Activated T-cell treated with anti-CD3 and anti-CD28 coated beads for 24 hours (primary cell): ENCODE measurements at regions not wholly inside any gene's neighbourhood (a gene's known extent, or its start where the extent isn't known, plus 50 kb on each side); places are given as distances from the start of the nearest gene placed in this dataset.

ENCODE experiments used
- DNase-seq: peaks from one replicate; pipeline ENCODE4 v3.0.0-alpha.2; 2020; ENCODE audit warnings: low read depth

DNA sequence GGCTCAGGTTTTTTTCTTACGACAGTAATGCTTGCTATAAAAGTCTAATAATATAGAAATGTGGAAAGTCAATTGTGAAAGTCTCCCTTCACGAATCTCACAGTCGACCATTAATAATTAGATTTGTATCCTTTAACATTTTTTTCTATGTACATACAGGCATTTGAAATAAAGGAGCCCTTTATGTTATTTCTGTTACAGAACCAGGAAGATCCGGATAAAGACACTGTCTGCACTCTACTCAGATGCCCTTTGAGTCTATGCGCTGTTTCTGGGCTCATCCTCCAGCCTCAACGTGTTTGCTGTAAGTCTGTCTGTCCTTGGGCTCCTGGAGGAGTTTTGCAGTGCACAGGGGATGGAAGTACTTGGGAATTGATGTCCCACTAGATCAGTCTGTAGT is 212.2 kb upstream of the ATP2B1 start:
- no peak for DNase-seq

DNA sequence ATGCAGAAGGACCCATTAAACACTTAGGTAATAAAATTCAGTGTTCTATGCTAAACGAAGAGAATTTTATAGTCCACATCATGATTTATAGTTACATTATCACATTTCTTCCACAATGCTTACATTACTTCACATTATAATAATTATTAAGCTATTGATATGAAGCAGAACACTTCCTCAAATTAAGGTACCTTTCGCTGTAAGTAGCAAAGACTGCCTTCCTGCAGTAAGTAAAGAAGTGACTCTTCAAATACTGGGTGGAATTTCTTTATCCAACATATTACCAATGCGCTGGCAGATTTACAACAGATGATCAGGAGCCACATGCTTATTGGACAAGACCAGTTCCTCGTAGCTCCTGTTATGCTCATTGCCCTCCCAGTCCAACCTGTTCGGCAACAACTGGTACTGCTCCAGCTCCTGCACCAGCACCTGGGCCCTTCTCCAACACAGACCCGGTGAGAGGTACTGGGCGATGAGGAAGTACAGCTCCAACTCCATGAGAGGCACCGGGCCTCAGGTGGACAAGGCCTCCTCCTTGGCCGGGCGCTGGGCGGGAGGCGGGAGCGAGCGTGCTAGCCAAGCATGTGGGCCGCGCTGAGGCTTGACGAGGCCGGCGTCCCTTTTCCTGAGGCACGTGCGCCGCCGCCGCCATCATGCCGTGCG is 210.7 kb upstream of the ATP2B1 start:
- no peak for DNase-seq

DNA sequence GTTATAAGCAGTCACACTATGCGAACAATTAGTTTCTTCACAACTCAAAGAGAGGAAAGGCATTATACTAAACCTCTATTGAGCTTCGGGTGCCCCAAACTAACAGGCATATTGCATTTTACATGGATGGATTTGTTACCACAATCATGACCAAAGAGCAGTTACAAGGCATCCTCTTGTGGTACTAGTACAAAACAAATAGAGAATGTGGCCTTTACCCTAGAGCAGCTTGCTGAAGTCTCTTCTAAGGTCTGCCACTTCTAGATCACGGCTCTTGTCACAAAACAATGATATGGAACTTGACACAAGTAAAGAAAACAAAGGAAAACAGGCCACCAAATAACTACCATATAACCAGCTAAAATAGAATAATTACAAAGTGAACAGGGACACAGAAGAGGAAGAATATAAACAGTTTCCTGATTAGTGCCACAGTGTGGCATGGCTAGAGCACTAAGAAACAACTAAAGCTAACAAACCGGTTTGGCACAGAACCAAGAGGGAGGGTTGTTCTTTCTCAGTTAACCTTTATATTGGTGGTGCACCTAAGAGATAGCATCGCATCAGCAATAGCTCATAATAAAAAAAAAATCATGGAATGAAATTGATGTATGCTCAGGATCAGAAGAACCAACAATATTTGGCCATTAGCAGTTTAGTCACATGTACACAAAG is 209.7 kb upstream of the ATP2B1 start:
- no peak for DNase-seq

DNA sequence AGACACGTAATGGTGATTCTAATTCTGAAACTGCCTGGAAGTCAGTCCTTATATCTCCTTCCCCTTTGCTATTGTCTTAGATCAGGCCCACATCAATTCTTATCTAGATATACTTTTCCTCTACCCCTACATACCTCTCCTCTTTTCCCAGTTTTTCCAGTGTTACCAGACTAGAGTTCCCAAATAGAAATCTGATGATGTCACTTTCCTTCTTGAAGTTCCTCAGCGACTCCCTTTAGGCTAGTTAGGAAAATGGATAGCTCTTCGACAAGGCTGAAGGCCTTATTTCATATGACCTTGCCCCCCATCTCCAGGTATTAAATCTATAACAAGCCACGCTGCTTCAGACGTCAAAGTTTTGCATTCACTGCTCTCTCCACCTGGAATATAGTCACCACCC is 201.1 kb upstream of the ATP2B1 start:
- no peak for DNase-seq

DNA sequence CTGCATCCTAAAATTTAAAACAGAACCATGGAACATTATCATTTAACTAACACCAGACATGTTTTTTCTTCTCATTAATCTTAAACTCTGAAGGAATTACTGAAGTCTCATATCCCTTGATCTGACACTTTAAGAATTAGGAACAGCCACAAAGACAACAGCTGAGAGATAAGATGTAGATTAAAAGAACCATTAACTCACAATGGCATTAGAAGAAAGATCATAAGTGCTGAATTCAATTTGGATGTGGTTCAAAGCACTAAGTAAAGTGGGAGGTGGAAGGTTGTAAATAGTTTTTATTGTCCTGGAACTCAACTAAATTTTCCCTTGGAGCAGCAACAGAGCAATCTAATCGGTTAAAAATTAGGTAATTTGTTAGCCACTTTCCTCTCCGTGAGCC is 199.0 kb upstream of the ATP2B1 start:
- DNase-seq: no peak

DNA sequence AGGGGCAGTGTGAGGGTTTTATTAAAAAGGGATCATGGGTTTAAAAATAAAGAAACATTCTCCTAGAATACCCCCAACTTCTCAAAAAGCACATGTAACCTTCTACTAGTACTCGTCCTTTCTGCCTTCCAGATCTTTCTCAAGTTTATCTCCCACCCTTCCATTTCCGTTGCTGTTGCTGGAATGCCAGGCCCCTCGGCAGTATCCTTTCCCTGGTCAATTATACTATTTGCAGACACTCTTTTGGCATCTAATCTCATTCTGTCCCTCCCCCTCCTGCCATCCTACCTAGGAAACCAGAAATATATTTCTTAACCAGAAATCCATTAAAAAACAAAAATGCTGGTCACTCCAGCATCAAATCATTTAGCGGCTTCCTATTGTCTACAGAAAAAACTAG is 198.2 kb upstream of the ATP2B1 start:
- no peak for DNase-seq

DNA sequence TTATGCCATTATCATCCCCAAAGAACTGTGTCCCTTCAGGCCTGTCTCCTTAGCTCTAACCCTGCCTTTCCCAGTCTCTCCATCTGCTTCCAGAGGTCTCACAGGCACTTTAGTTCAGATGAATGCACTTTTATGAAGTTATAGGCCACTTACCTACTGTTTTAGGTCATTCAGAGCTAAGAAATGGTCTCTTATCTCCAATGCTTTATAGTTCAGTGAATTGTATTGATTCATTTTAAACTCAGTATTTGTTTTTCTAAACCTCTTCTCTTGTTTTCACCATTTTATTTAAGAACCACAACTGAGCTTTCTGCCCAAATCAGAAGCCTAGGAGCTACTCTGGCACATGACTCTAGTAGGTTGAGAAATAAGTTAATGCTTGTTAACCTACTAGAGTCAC is 197.5 kb upstream of the ATP2B1 start:
- no peak for DNase-seq

DNA sequence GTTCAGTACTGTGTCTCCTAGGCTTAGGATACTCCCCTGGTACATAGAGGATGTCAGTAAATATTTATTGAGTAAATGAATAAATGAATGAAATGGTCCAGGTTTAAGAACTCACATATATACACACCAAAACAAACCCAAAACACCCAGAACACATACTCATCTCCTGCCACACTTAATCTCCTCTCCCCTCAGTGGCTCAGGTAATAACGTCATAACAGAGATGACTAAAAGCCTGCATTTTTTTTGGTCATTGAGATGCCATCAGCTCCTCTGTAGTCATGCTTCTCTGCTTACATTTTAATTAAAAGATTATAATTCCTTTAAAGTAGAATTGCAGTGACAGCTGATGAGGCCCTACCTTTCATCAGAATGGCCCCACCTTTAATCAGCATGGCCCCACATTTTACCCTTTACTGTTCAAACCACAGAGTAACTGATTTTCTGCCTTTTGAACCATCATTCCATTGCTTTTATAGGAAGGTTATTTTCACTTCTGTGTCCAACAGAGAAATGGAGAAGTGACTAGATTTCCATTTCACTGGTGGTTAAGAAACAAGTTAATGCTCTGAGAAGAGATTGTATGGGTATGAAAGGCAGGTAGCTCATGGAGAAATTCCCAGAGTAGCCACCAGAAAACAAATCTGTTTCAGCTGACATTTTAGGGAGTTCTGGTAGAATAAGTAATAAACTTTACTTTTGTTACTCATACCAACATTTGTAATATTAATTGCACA is 193.4 kb upstream of the ATP2B1 start:
- no peak for DNase-seq

DNA sequence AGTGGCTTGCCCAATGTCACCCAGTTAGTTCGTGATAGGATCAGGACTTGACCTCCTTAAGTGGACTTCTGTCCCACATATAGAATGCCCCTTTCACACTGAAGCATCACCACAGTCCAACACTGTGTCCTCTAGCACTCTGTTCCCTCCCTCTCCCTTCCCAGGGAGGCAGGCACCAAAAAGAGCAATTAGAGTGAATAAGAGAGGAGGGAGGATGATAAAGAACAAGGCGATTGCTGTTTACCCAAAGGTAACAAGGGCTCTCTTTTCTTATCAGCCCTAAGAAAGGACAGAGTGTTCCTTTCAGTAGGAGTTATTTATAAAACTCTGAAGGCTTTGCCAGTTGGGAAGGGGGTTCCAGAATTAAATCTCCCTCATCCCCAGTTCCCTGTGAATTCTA is 192.7 kb upstream of the ATP2B1 start:
- DNase-seq: no peak

DNA sequence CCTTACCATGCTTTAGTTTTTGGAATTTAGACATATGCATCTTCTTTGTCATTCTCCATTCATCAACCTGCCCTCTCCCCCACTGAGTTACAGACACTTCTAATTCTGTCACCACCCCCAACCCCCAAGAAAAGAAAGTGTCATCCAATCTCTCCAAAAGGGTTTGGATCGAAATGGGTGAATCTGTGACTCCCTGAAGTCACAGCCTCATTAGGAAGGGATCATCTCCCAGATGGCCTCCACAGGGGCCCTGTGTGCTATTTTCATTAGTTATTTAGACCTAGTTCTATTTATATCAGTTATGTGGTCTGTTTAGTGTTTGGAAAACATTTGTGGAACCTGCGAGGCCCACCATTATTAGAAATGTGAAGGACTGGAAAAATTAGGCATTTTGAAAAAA is 191.0 kb upstream of the ATP2B1 start:
- DNase-seq: no peak

DNA sequence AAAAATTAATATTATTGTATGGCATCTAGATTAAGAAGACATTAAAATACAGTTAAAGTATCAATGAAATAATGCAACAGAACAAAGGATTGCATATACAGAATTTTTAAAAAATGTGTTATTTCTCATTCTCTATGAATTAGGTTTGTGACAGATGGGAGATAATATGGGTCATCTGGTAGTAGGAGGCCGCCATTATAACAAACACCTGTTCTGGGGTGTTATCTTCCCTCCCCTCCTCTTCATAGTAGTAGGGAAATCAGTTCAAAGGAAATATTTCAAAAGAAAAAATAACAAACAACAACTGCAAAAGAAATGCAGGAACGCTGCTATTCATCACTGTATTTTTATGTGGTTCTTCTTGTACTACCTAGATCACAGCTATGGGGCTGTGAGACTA is 187.0 kb upstream of the ATP2B1 start:
- no peak for DNase-seq

DNA sequence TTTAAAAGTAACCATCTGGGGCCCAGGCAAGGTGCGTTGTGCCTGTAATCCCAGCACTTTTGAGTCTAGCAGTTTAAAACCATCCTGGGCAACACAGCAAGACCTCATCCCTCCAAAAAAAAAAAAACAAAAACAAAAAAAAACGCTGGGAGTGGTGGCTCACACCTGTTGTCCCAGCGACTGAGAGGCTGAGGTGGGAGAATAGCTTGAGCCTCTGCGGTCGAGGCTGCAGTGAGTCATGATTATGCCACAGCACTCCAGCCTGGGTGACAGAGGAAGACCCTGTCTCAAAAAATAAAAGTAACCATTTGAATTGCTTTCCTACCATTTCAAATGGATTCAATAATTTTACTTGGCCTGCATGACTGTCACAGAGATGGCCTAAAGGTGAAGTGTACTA is 186.5 kb upstream of the ATP2B1 start:
- no peak for DNase-seq

DNA sequence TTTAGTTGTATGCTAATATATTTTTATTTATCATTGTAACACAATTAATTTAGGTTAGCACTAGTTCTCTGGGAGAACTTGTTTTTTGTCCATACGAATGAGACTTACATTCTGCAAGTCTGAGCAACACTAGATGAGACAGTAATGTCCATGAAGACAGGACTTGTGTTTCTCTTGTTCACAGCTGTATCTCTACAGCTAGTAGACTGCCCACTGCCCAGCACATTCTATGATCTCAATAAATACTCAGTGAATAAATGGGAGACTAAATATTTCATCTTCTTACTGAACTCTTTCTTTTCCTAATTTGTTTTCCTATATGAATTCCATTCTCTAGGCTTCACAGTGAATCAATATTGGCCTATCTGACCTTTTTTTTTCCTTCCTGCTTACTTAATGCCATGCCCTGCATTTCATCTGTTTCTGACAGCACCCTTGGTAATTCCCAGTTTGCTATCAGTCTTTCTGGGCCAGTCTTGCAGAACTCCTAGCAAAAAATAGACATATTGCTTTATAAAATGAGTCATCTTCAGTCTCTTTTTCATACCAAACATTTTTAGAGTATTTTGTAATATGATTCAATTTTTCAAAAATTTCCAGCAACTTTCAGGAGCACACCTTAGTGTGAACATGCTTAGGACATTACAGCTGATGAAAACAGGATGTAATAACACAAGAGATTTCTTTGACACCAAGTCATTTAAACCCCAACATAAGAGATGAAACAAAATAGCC is 185.5 kb upstream of the ATP2B1 start:
- no peak for DNase-seq

DNA sequence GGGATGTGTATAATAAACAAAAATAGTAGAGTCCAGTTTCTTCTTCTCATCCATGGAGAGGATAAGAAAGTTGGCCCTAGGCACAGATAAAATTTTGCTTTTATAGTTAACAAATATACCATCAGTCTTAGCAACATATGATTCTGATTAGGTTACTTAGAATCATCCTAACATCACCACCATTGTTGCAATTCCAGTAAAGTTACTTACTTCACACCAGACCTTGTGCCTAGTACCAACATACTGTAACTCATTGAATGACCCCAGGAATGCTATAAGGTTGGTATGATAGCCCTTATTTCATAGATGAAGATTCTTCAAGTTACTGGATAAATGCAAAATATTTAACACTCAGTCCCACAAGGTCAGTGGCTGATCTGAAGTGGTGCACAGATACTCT is 183.8 kb upstream of the ATP2B1 start:
- DNase-seq: no peak

DNA sequence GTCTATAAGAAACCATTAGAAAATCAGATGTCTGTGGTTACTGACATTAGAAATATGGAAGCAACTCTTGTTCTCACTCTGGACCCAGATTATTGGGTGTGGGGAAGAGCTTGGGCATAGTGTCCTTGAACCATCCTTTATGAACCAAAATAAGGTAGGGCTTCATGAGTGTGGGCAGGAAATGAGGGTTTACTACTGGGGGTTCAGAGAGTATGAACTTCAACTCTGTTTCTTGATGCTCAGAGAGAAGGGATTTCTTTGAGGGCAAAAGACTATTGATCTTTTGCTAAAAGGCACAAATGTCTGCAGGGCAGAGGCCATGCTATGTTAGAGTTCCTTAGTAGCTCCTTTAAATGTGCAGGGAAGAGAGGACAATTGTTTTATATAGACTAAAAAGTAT is 183.3 kb upstream of the ATP2B1 start:
- no peak for DNase-seq

DNA sequence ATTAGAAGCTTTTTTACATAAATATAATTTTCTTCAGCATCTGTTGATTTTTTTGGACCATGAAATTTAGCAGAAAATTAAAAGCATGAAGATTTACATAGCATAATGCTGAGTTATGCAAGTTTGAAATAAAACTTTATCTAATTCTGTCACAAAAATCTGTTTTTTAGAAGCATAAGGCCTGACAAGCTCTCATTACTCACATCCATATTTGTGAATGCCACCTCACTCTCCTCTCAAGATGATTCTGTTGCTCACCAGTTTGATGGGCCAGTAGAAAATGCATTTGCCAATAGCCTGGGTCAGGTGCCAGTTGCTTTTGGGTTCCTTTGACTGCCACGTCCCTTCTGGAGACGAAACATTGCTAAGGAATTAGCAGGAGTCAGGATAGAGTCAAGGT is 181.5 kb upstream of the ATP2B1 start:
- no peak for DNase-seq

DNA sequence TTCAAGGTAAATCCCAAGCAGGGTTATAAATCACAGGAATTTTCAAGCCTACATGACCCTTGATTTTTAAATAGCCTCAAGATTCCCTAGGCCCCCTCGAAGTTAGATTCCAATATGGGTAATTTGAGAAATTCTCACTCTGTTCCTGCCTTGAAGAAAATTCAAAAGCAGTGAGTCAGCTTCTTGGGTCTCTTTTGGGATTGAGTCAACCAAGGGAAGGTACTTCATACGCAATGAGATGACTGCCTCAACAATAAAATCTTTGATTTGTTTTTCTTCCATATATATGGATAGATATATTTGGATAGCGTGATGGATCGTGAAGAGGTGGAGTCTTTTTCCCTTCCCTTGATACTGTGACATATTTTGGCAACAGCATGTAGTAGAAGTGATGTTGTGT is 180.4 kb upstream of the ATP2B1 start:
- DNase-seq: no peak

DNA sequence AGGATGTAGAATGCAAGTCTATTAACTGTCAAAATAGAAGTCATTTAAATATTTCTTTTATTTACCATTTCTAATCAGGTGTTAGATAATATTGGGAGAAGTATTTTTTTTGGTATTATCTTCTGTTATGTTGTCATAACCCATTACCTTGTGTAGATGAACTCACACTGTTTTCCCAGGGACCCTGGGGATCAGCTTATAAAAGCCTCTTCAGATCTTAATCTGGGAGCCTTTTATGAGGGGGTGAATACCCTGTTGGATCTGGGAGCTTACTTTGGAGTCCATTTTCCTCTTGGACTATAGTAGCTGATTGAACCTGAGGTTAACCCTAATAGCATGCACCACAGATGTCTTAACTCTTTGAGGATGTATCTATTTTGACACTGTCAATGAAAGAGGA is 176.3 kb upstream of the ATP2B1 start:
- DNase-seq: no peak

DNA sequence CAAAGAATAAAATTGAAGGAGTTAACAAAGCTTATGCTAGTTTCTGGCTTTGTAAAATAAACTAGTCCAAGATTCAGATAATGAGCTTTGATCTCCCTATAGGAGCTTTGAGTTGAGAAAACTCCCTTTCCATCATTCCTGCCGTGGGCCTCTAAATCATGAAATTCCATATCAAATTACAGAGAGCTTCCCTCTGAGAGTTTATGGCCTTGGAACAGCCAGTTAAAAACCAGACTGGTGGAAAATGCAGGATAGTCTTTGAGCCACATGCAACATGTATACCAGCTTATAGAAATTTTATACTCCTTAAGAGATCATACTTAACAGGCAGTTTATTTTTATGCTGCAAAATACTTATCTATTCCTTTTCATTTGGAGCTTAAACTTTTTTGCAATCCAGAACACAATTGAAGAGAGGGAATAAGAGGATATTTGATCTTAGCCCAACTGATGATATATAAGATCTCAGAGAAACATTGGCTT is 175.8 kb upstream of the ATP2B1 start:
- no peak for DNase-seq

DNA sequence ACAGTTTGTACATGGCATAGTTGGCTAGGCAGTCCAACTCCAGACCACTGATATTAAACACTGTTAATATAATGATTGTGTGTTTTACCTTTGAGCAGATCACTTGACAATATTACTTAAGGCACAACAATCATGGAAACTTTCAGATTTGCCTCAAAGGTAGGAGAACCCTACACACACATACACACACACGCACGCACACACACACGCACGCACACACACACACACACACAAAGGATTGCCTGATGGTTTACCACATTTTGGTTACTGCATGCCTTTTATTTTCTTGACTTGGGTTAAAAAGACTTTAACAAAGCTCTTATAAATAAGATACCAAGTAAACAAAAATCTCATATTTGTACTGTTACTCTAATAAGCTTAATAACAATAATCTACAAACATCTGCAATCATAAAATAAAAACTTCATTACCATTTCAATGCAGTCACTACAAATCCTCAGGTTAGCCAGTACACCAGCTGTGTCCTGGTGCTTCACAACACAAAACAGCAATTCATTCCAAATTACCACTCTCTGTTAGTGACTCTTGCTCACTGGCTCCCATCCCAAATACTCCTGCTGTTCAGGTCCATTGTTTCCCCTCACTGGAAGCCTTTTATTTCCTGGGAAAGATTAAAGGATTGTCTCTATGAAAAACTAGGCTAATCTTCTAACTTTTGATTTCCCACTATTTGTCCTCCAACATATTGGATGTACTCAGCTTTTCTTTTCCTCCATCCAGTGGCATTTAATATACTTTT is 175.2 kb upstream of the ATP2B1 start:
- no peak for DNase-seq

DNA sequence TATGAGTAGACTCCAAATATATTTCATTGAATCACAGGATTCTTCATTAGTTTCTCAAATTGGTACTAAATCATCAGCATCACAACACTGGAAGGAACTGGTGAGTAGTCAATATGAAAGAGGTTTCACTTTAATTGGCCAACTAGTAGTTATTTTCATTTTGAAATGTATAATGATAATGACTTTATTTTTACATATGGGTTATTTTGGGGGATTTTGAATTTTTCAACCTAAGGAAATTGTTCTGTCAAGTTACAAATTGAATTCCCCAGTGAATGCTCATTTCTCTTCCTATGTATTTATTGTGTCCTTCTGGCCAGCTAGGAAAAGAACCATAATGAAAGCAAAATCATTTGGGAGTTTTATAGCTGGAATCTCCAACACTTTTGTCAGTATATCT is 174.2 kb upstream of the ATP2B1 start:
- no peak for DNase-seq

DNA sequence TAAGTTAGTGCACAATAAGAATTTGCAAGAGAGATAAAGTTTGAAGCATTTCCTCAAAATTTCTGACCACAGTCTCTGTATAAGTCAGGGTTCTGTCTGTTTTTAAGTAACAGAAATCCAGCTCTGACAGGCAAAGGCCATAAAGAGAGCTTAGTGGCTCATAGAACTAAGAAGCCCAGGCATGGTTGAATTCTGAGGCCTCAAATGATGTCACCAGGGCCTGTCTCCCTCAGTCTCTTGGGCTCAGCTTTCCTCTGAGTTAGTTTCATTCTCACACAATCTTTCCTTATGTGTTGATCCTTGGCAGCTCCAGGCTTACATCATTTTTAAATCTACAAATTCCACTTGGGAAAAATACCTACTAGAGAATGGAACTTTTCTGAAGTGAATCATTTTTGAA is 173.4 kb upstream of the ATP2B1 start:
- no peak for DNase-seq
